Cardiac muscle cell (in vitro differentiated cells and primary cell): ENCODE measurements at regions not wholly inside any gene's neighbourhood (a gene's known extent, or its start where the extent isn't known, plus 50 kb on each side); places are given as distances from the start of the nearest gene placed in this dataset.

ENCODE experiments used
- DNase-seq, 2 donors: peaks; one replicate each; pipeline versions ENCODE4 v3.0.0 to v3.0.0-alpha.2; 2010 to 2017; ENCODE audit warnings: low read depth in 1 of 2, low spot score in 1 of 2
- H3K27ac ChIP-seq: fragments of 200-600 bp; sonication (generic); 2 replicates; pipeline ENCODE4 v1.5.1; 2016
- H3K27me3 ChIP-seq: fragments of 200-600 bp; sonication (generic); 2 replicates; pipeline ENCODE4 v1.6.0; 2016; ENCODE audit warnings: control low read depth
- H3K36me3 ChIP-seq: fragments of 200-600 bp; sonication (generic); 2 replicates; pipeline ENCODE4 v1.5.1; 2016; ENCODE audit warnings: control low read depth
- H3K4me1 ChIP-seq: fragments of 200-600 bp; sonication (generic); 2 replicates; pipeline ENCODE4 v1.8.1; 2017; ENCODE audit warnings: low read depth, mild to moderate bottlenecking, mixed run types
- H3K4me3 ChIP-seq: fragments of 200-600 bp; sonication (generic); 2 replicates; pipeline ENCODE4 v1.5.1; 2016; ENCODE audit warnings: mild to moderate bottlenecking
- H3K9me3 ChIP-seq: fragments of 200-600 bp; sonication (generic); 2 replicates; pipeline ENCODE4 v1.5.1; 2017; ENCODE audit warnings: low read depth, mild to moderate bottlenecking, control low read depth
- CTCF ChIP-seq: IDR thresholded peaks from 2 replicates; pipeline ENCODE4 v1.5.1; 2012; ENCODE audit warnings: low read depth, mild to moderate bottlenecking, low read length

GRCh38 chr10:6312636-6313035 lies 109.9 kb downstream of the PFKFB3 start:
- TF ChIP-seq CTCF = no peak
- H3K27me3 ChIP-seq = no peaks in the 10 kb centered on the region
- H3K9me3 ChIP-seq = no peaks in the 10 kb centered on the region
- H3K36me3 ChIP-seq = no peaks in the 10 kb centered on the region
- peaks cover 25% of the 10 kb centered on the region for H3K4me1 ChIP-seq
- peak overlapping the region; percentile 95 for H3K27ac ChIP-seq
- no peak overlapping the region for H3K4me3 ChIP-seq
- peak in 1 of 2 donors; percentile 32 for DNase-seq

- no peaks in the 10 kb centered on the region for H3K36me3 ChIP-seq
- DNase-seq = no peak
- H3K4me3 ChIP-seq = no peak overlapping the region
- H3K4me1 ChIP-seq = peaks cover 25% of the 10 kb centered on the region
- no peaks in the 10 kb centered on the region for H3K9me3 ChIP-seq
- H3K27me3 ChIP-seq = no peaks in the 10 kb centered on the region
- TF ChIP-seq CTCF = no peak
- H3K27ac ChIP-seq = peak overlapping the region; percentile 95
Measured at GRCh38 chr10:6313111-6313895, 110.6 kb downstream of the PFKFB3 start.

GRCh38 chr10:6314620-6315205 lies 112.0 kb downstream of the PFKFB3 start:
- Histone ChIP-seq H3K27ac (no peak overlapping the region), H3K27me3 (no peaks in the 10 kb centered on the region), H3K4me1 (peaks cover 25% of the 10 kb centered on the region), H3K36me3 (no peaks in the 10 kb centered on the region), H3K9me3 (no peaks in the 10 kb centered on the region), H3K4me3 (no peak overlapping the region)
- no peak for TF ChIP-seq CTCF
- no peak for DNase-seq

GRCh38 chr10:6319119-6319518 lies 116.4 kb downstream of the PFKFB3 start:
- TF ChIP-seq CTCF = no peak
- no peak overlapping the region for H3K27ac ChIP-seq
- no peaks in the 10 kb centered on the region for H3K27me3 ChIP-seq
- no peaks in the 10 kb centered on the region for H3K9me3 ChIP-seq
- no peaks in the 10 kb centered on the region for H3K36me3 ChIP-seq
- no peak for DNase-seq
- H3K4me1 ChIP-seq = no peaks in the 10 kb centered on the region
- H3K4me3 ChIP-seq = no peak overlapping the region

- Histone ChIP-seq H3K36me3 (no peaks in the 10 kb centered on the region), H3K4me1 (no peaks in the 10 kb centered on the region), H3K4me3 (no peak overlapping the region), H3K27me3 (no peaks in the 10 kb centered on the region), H3K27ac (no peak overlapping the region), H3K9me3 (no peaks in the 10 kb centered on the region)
- no peak for TF ChIP-seq CTCF
- DNase-seq = no peak
Measured at GRCh38 chr10:6320320-6321010, 117.7 kb downstream of the PFKFB3 start.
